HCT116 (cell line): ENCODE measurements at regions not wholly inside any gene's neighbourhood (a gene's known extent, or its start where the extent isn't known, plus 50 kb on each side); places are given as distances from the start of the nearest gene placed in this dataset.

Experiments used
- EZH2 ChIP-seq: fragments of 200-600 bp; sonication (generic); IDR thresholded peaks from 2 replicates; pipeline ENCODE4 v1.6.1; 2017; ENCODE audit warnings: antibody characterized with exemption, mixed run types
- SRF ChIP-seq: IDR thresholded peaks from 2 replicates; pipeline ENCODE4 v1.6.1; 2012; ENCODE audit warnings: low read depth

- TF ChIP-seq SRF, result no peak
- no peak for TF ChIP-seq EZH2
These were observed 273.3 kb downstream of the MSX2 start for GRCh38 chr5:174997688-174998087.
